ENCODE measurements at regions not wholly inside any gene's neighbourhood (a gene's known extent, or its start where the extent isn't known, plus 50 kb on each side); places are given as distances from the start of the nearest gene placed in this dataset.

- no peak overlapping the region for H3K4me2 ChIP-seq (ENCODE audit: low read length)
- no peak overlapping the region for H3K9ac ChIP-seq (ENCODE audit: low read length)
- no peaks in the 10 kb centered on the region for H3F3A ChIP-seq (ENCODE audit: insufficient read depth, low read length, poor library complexity, severe bottlenecking)
- H3K27ac ChIP-seq (ENCODE audit: low read length): no peak overlapping the region
- H3K79me2 ChIP-seq (replicated peaks; ENCODE audit: insufficient read depth, low read length): no peaks in the 10 kb centered on the region
- no peak for TF ChIP-seq REST (IDR thresholded peaks at IDR 0.05; ENCODE audit: borderline replicate concordance)
- no peak for TF ChIP-seq SMC3 (conservative IDR thresholded peaks at IDR 0.05; ENCODE audit: poor library complexity)
- H3K9me2 ChIP-seq (ENCODE audit: insufficient read depth, low read length): no peaks in the 10 kb centered on the region
- H4K20me1 ChIP-seq (ENCODE audit: insufficient read depth): no peaks in the 10 kb centered on the region
- H3K4me3 ChIP-seq (ENCODE audit: low read length): no peak overlapping the region
- H3K36me3 ChIP-seq (ENCODE audit: insufficient read depth, low read length): no peaks in the 10 kb centered on the region
- H2AFZ ChIP-seq (ENCODE audit: low read depth, low read length): no peak overlapping the region
- H3K27me3 ChIP-seq (ENCODE audit: insufficient read depth, low read depth, low read length): no peaks in the 10 kb centered on the region
- no peaks in the 10 kb centered on the region for H3K9me3 ChIP-seq (ENCODE audit: low read length)
Measured at GRCh38 chr17:70013911-70014310, 61.1 kb upstream of the KCNJ16 start.

- no peak for TF ChIP-seq REST (IDR thresholded peaks at IDR 0.05; ENCODE audit: borderline replicate concordance)
- no peaks in the 10 kb centered on the region for H3K36me3 ChIP-seq (ENCODE audit: insufficient read depth, low read length)
- H3K4me3 ChIP-seq (ENCODE audit: low read length): no peak overlapping the region
- H2AFZ ChIP-seq (ENCODE audit: low read depth, low read length): no peak overlapping the region
- no peaks in the 10 kb centered on the region for H3F3A ChIP-seq (ENCODE audit: insufficient read depth, low read length, poor library complexity, severe bottlenecking)
- no peaks in the 10 kb centered on the region for H3K9me2 ChIP-seq (ENCODE audit: insufficient read depth, low read length)
- no peaks in the 10 kb centered on the region for H4K20me1 ChIP-seq (ENCODE audit: insufficient read depth)
- no peak overlapping the region for H3K4me2 ChIP-seq (ENCODE audit: low read length)
- no peaks in the 10 kb centered on the region for H3K9me3 ChIP-seq (ENCODE audit: low read length)
- H3K9ac ChIP-seq (ENCODE audit: low read length): no peak overlapping the region
- H3K27me3 ChIP-seq (ENCODE audit: insufficient read depth, low read depth, low read length): no peaks in the 10 kb centered on the region
- no peaks in the 10 kb centered on the region for H3K79me2 ChIP-seq (replicated peaks; ENCODE audit: insufficient read depth, low read length)
- no peak overlapping the region for H3K27ac ChIP-seq (ENCODE audit: low read length)
Measured at GRCh38 chr17:70017112-70017511, 57.9 kb upstream of the KCNJ16 start.

GRCh38 chr17:70017941-70018340, 57.1 kb upstream of the KCNJ16 start:
- Histone ChIP-seq H3F3A (ENCODE audit: insufficient read depth, low read length, poor library complexity, severe bottlenecking) (no peaks in the 10 kb centered on the region), H3K4me2 (ENCODE audit: low read length) (no peak overlapping the region), H2AFZ (ENCODE audit: low read depth, low read length) (no peak overlapping the region), H3K79me2 (replicated peaks; ENCODE audit: insufficient read depth, low read length) (no peaks in the 10 kb centered on the region), H3K27me3 (ENCODE audit: insufficient read depth, low read depth, low read length) (no peaks in the 10 kb centered on the region), H3K9me2 (ENCODE audit: insufficient read depth, low read length) (no peaks in the 10 kb centered on the region), H3K9me3 (ENCODE audit: low read length) (no peaks in the 10 kb centered on the region), H4K20me1 (ENCODE audit: insufficient read depth) (no peaks in the 10 kb centered on the region), H3K27ac (ENCODE audit: low read length) (no peak overlapping the region), H3K4me3 (ENCODE audit: low read length) (no peak overlapping the region), H3K36me3 (ENCODE audit: insufficient read depth, low read length) (no peaks in the 10 kb centered on the region), H3K9ac (ENCODE audit: low read length) (no peak overlapping the region)
- TF ChIP-seq REST (IDR thresholded peaks at IDR 0.05; ENCODE audit: borderline replicate concordance) (no peak), TAF1 (IDR thresholded peaks at IDR 0.05; ENCODE audit: low read depth) (no peak)
